ENCODE measurements at regions not wholly inside any gene's neighbourhood (a gene's known extent, or its start where the extent isn't known, plus 50 kb on each side); places are given as distances from the start of the nearest gene placed in this dataset.

DNA sequence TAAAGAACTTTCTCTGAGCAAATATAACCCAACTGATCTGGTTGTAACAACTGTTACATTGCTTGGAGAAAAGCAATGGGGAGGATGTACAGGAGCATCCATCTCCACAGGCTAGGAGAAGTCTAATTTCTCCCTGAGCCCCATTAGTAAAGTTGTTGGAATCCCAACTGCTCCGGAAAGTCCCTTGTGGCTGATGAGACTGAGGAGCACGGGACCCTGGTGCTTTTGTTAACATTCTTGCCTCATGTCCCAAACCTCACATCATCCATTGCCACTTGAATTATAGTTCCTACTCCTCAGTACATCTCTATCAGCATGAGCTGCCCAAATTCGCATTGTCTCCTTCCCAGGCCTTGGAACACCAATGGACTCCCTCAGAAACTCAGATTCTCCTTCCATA is 260.6 kb upstream of the BMP2 start:
- no peak overlapping the region for H3K4ac ChIP-seq (replicated peaks; ENCODE audit: insufficient read length, low read depth, low read length)
- H3K14ac ChIP-seq (ENCODE audit: insufficient read length), result no peak overlapping the region
- no peaks in the 10 kb centered on the region for H3K23me2 ChIP-seq (ENCODE audit: low read depth, low read length)
- ChIA-PET CTCF (ENCODE audit: partially characterized antibody) (interaction anchor here (0.9 to 1.3 kb wide), 2 partner anchors 8 to 19 kb away, joined by 3 to 4 read pairs; no protein-coding TSS in a partner anchor), POLR2A (ENCODE audit: partially characterized antibody) (no interaction called here)
- H2BK20ac ChIP-seq (ENCODE audit: low read length), result no peak overlapping the region
- H4K20me1 ChIP-seq (replicated peaks in 1 of 2; ENCODE audit: control insufficient read depth in 1 of 2, insufficient read depth in 2 of 2, low read length in 2 of 2), result no peaks in the 10 kb centered on the region
- H2BK120ac ChIP-seq (replicated peaks; ENCODE audit: low read depth, low read length), result no peak overlapping the region
- H2BK15ac ChIP-seq (ENCODE audit: low read length), result no peak overlapping the region
- H3K9ac ChIP-seq (replicated peaks in 1 of 4; ENCODE audit: extremely low read depth in 1 of 4, low read depth in 3 of 4, low read length in 3 of 4), result no peak overlapping the region
- DNase-seq (ENCODE audit: low read depth in 1 of 2, low spot score in 2 of 2) (no peak), FAIRE-seq (no peak)
- H3K9me3 ChIP-seq (ENCODE audit: insufficient read depth in 2 of 2, low read depth in 1 of 2, low read length in 1 of 2), result no peaks in the 10 kb centered on the region
- no peak overlapping the region for H3K56ac ChIP-seq (replicated peaks; ENCODE audit: insufficient read length, low read depth, low read length)
- H3K36me3 ChIP-seq (ENCODE audit: control insufficient read depth in 2 of 4, insufficient read depth in 4 of 4, low read length in 3 of 4), result no peaks in the 10 kb centered on the region
- no peak overlapping the region for H3K18ac ChIP-seq (ENCODE audit: extremely low read depth, low read length)
- no peak overlapping the region for H2AK5ac ChIP-seq (ENCODE audit: low read depth, low read length)
- no peak overlapping the region for H4K8ac ChIP-seq (ENCODE audit: extremely low read depth, insufficient read depth, low read length)
- H3K79me1 ChIP-seq (ENCODE audit: low read depth, low read length), result no peaks in the 10 kb centered on the region
- no peak overlapping the region for H4K91ac ChIP-seq (replicated peaks; ENCODE audit: insufficient read length, low read length)
- no peak overlapping the region for H2AFZ ChIP-seq (ENCODE audit: low read length)
- H2BK12ac ChIP-seq (ENCODE audit: low read depth, low read length), result no peak overlapping the region
- H3K4me3 ChIP-seq (ENCODE audit: extremely low read depth in 1 of 4, insufficient read depth in 2 of 4, low read depth in 3 of 4, low read length in 4 of 4), result no peak overlapping the region
- no peak overlapping the region for H4K5ac ChIP-seq (ENCODE audit: insufficient read length, low read depth, low read length)
- H3K4me2 ChIP-seq (ENCODE audit: insufficient read depth in 1 of 2, low read depth in 2 of 2, low read length in 2 of 2), result no peak overlapping the region
- H3K27ac ChIP-seq (ENCODE audit: low read depth, low read length), result no peak overlapping the region
- no peaks in the 10 kb centered on the region for H3K4me1 ChIP-seq (replicated peaks in 1 of 4; ENCODE audit: control insufficient read depth in 3 of 4, insufficient read depth in 4 of 4, low read length in 3 of 4)
- H2BK5ac ChIP-seq (ENCODE audit: low read depth, low read length), result no peak overlapping the region
- no peaks in the 10 kb centered on the region for H3K27me3 ChIP-seq (replicated peaks in 1 of 4; ENCODE audit: control insufficient read depth in 3 of 4, extremely low read depth in 1 of 4, insufficient read depth in 3 of 4, low read length in 3 of 4)
- 85% methylated on average over 3 of the region's 3 CpGs; no CpG with 5 or more reads in 1 of the 2 experiments for WGBS, 2 experiments (ENCODE audit: extremely low coverage in 1 of 2, insufficient coverage in 1 of 2, insufficient read length in 1 of 2, insufficient replicate concordance in 2 of 2, low coverage in 1 of 2, low lambda C conversion rate in 2 of 2, missing lambda C conversion rate in 1 of 2)
- no peaks in the 10 kb centered on the region for H3K79me2 ChIP-seq (ENCODE audit: control insufficient read depth in 1 of 2, insufficient read depth in 2 of 2, low read length in 2 of 2)
- no peak overlapping the region for H3K23ac ChIP-seq (ENCODE audit: insufficient read length)
- TF ChIP-seq TAF1 (IDR thresholded peaks at IDR 0.05; ENCODE audit: low read depth, low read length) (no peak), SIRT6 (IDR thresholded peaks at IDR 0.05; ENCODE audit: low read length) (no peak), RNF2 (IDR thresholded peaks at IDR 0.05; ENCODE audit: borderline replicate concordance, low read depth, low read length, missing control alignments, poor library complexity, severe bottlenecking) (no peak), SRF (IDR thresholded peaks at IDR 0.05; ENCODE audit: low read depth, low read length) (no peak), JUND (IDR thresholded peaks at IDR 0.05; ENCODE audit: low read length) (no peak), HDAC6 (IDR thresholded peaks at IDR 0.05; ENCODE audit: low read depth, low read length) (no peak), POLR2A (IDR thresholded peaks at IDR 0.05; ENCODE audit: control extremely low read depth in 1 of 2, low read depth in 2 of 2, low read length in 2 of 2) (no peak), MAFK (IDR thresholded peaks at IDR 0.05; ENCODE audit: low read depth, low read length) (no peak), CBX5 (IDR thresholded peaks at IDR 0.05; ENCODE audit: low read depth, low read length) (no peak), CHD2 (IDR thresholded peaks at IDR 0.05; ENCODE audit: low read length) (no peak), CEBPB (IDR thresholded peaks at IDR 0.05; ENCODE audit: low read depth, low read length) (no peak), SP4 (IDR thresholded peaks at IDR 0.05; ENCODE audit: low read length) (no peak), TAF7 (optimal IDR thresholded peaks at IDR 0.05; ENCODE audit: borderline replicate concordance, low read depth, low read length) (no peak)
- TF ChIP-seq, protein P1, sequence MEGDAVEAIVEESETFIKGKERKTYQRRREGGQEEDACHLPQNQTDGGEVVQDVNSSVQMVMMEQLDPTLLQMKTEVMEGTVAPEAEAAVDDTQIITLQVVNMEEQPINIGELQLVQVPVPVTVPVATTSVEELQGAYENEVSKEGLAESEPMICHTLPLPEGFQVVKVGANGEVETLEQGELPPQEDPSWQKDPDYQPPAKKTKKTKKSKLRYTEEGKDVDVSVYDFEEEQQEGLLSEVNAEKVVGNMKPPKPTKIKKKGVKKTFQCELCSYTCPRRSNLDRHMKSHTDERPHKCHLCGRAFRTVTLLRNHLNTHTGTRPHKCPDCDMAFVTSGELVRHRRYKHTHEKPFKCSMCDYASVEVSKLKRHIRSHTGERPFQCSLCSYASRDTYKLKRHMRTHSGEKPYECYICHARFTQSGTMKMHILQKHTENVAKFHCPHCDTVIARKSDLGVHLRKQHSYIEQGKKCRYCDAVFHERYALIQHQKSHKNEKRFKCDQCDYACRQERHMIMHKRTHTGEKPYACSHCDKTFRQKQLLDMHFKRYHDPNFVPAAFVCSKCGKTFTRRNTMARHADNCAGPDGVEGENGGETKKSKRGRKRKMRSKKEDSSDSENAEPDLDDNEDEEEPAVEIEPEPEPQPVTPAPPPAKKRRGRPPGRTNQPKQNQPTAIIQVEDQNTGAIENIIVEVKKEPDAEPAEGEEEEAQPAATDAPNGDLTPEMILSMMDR (IDR thresholded peaks at IDR 0.05; ENCODE audit: control extremely low read depth in 1 of 3, insufficient read depth in 1 of 3, low read depth in 1 of 3, low read length in 3 of 3), result no peak
